ENCODE measurements at regions not wholly inside any gene's neighbourhood (a gene's known extent, or its start where the extent isn't known, plus 50 kb on each side); places are given as distances from the start of the nearest gene placed in this dataset.

- TF ChIP-seq EP300 (IDR thresholded peaks at IDR 0.05) = no peak
- TF ChIP-seq CTCF (IDR thresholded peaks at IDR 0.05) = no peak
- TF ChIP-seq POLR2A (IDR thresholded peaks at IDR 0.05) = no peak
- no peak for TF ChIP-seq POLR2AphosphoS5 (IDR thresholded peaks at IDR 0.05)
Observed at GRCh38 chr13:62747629-62748028, 1332.0 kb upstream of the PCDH20 start.

Data from suprapubic skin (tissue), 4 donors.